HG03378 (cell line): ENCODE measurements at regions not wholly inside any gene's neighbourhood (a gene's known extent, or its start where the extent isn't known, plus 50 kb on each side); places are given as distances from the start of the nearest gene placed in this dataset.

Experiments used
- ATAC-seq: cut with Tn5 transposase; IDR thresholded peaks from one replicate; pipeline ENCODE4 v1.9.1; 2021; ENCODE audit warnings: mild to moderate bottlenecking, moderate library complexity; ENCODE audit not compliant: unreplicated experiment

- no peak for ATAC-seq
These were observed 59.6 kb upstream of the FRMD4B start for GRCh38 chr3:69445498-69445897.

GRCh38 chr3:69445024-69445423 lies 59.1 kb upstream of the FRMD4B start:
- ATAC-seq, result no peak

GRCh38 chr3:69443457-69443920 lies 57.6 kb upstream of the FRMD4B start:
- ATAC-seq, result no peak

GRCh38 chr3:69442771-69443311 lies 57.0 kb upstream of the FRMD4B start:
- ATAC-seq, result peak; percentile 47

- no peak for ATAC-seq
These were observed 55.8 kb upstream of the FRMD4B start for GRCh38 chr3:69441732-69442131.

- ATAC-seq, result no peak
These were observed 55.2 kb upstream of the FRMD4B start for GRCh38 chr3:69441040-69441439.

- ATAC-seq, result no peak
These were observed 53.9 kb upstream of the FRMD4B start for GRCh38 chr3:69439643-69440270.

GRCh38 chr3:69438476-69438875 lies 52.6 kb upstream of the FRMD4B start:
- ATAC-seq, result no peak

GRCh38 chr3:69435274-69436265 lies 49.7 kb upstream of the FRMD4B start:
- ATAC-seq, result peak; percentile 68
